ENCODE measurements at regions not wholly inside any gene's neighbourhood (a gene's known extent, or its start where the extent isn't known, plus 50 kb on each side); places are given as distances from the start of the nearest gene placed in this dataset.

- no peaks in the 10 kb centered on the region for H3K27me3 Mint-ChIP-seq
- ATAC-seq (ENCODE audit: low read depth in 2 of 2) (no peak), DNase-seq (no peak)
- Histone ChIP-seq H3K36me3 (ENCODE audit: control insufficient read depth, insufficient read depth, low read length) (no peaks in the 10 kb centered on the region), H3K9me3 (ENCODE audit: control insufficient read depth in 2 of 2, low read length in 2 of 2) (no peaks in the 10 kb centered on the region), H3K27me3 (ENCODE audit: control insufficient read depth, insufficient read depth, low read length) (no peaks in the 10 kb centered on the region), H3K27ac (ENCODE audit: insufficient read depth, low read length, poor library complexity, severe bottlenecking) (no peak overlapping the region), H3K4me1 (ENCODE audit: control insufficient read depth, insufficient read depth, low read length, poor library complexity, severe bottlenecking) (no peaks in the 10 kb centered on the region), H3K4me3 (ENCODE audit: low read depth, low read length) (no peak overlapping the region)
- no peaks in the 10 kb centered on the region for H3K36me3 Mint-ChIP-seq
- H3K4me3 Mint-ChIP-seq: no peak overlapping the region
- H3K4me1 Mint-ChIP-seq: no peaks in the 10 kb centered on the region
- H3K9me3 Mint-ChIP-seq: peaks cover 0 to 9% (median 5%) of the 10 kb centered on the region in 7 donors
- no peak overlapping the region for H3K27ac Mint-ChIP-seq
These were observed 869.5 kb upstream of the SOX9 start for GRCh38 chr17:71251276-71251675.

GRCh38 chr17:71251951-71252350, 868.9 kb upstream of the SOX9 start:
- Histone ChIP-seq H3K9me3 (ENCODE audit: control insufficient read depth in 2 of 2, low read length in 2 of 2) (no peaks in the 10 kb centered on the region), H3K4me3 (ENCODE audit: low read depth, low read length) (no peak overlapping the region), H3K4me1 (ENCODE audit: control insufficient read depth, insufficient read depth, low read length, poor library complexity, severe bottlenecking) (no peaks in the 10 kb centered on the region), H3K27me3 (ENCODE audit: control insufficient read depth, insufficient read depth, low read length) (no peaks in the 10 kb centered on the region), H3K27ac (ENCODE audit: insufficient read depth, low read length, poor library complexity, severe bottlenecking) (no peak overlapping the region), H3K36me3 (ENCODE audit: control insufficient read depth, insufficient read depth, low read length) (no peaks in the 10 kb centered on the region)
- no peak for DNase-seq
- no peaks in the 10 kb centered on the region for H3K27me3 Mint-ChIP-seq
- peaks cover 0 to 6% (median 5%) of the 10 kb centered on the region in 7 donors for H3K9me3 Mint-ChIP-seq
- ATAC-seq (ENCODE audit: low read depth in 2 of 2): no peak
- H3K36me3 Mint-ChIP-seq: no peaks in the 10 kb centered on the region
- no peak overlapping the region for H3K4me3 Mint-ChIP-seq
- H3K27ac Mint-ChIP-seq: no peak overlapping the region
- H3K4me1 Mint-ChIP-seq: no peaks in the 10 kb centered on the region

GRCh38 chr17:71252436-71252835, 868.4 kb upstream of the SOX9 start:
- Mint-ChIP-seq H3K27me3 (no peaks in the 10 kb centered on the region), H3K36me3 (no peaks in the 10 kb centered on the region), H3K4me1 (no peaks in the 10 kb centered on the region), H3K9me3 (peaks cover 0 to 9% (median 4%) of the 10 kb centered on the region in 7 donors), H3K4me3 (no peak overlapping the region), H3K27ac (no peak overlapping the region)
- Histone ChIP-seq H3K4me3 (ENCODE audit: low read depth, low read length) (no peak overlapping the region), H3K36me3 (ENCODE audit: control insufficient read depth, insufficient read depth, low read length) (no peaks in the 10 kb centered on the region), H3K27ac (ENCODE audit: insufficient read depth, low read length, poor library complexity, severe bottlenecking) (no peak overlapping the region), H3K9me3 (ENCODE audit: control insufficient read depth in 2 of 2, low read length in 2 of 2) (no peaks in the 10 kb centered on the region), H3K4me1 (ENCODE audit: control insufficient read depth, insufficient read depth, low read length, poor library complexity, severe bottlenecking) (no peaks in the 10 kb centered on the region), H3K27me3 (ENCODE audit: control insufficient read depth, insufficient read depth, low read length) (no peaks in the 10 kb centered on the region)
- no peak for DNase-seq
- no peak for ATAC-seq (ENCODE audit: low read depth in 2 of 2)

GRCh38 chr17:71257096-71257495, 863.7 kb upstream of the SOX9 start:
- H3K36me3 Mint-ChIP-seq: no peaks in the 10 kb centered on the region
- no peaks in the 10 kb centered on the region for H3K9me3 ChIP-seq (ENCODE audit: control insufficient read depth in 2 of 2, low read length in 2 of 2)
- no peak for ATAC-seq (ENCODE audit: low read depth in 2 of 2)
- no peak overlapping the region for H3K27ac ChIP-seq (ENCODE audit: insufficient read depth, low read length, poor library complexity, severe bottlenecking)
- H3K36me3 ChIP-seq (ENCODE audit: control insufficient read depth, insufficient read depth, low read length): no peaks in the 10 kb centered on the region
- no peaks in the 10 kb centered on the region for H3K27me3 Mint-ChIP-seq
- H3K27me3 ChIP-seq (ENCODE audit: control insufficient read depth, insufficient read depth, low read length): no peaks in the 10 kb centered on the region
- DNase-seq: no peak
- no peak overlapping the region for H3K4me3 ChIP-seq (ENCODE audit: low read depth, low read length)
- H3K4me1 ChIP-seq (ENCODE audit: control insufficient read depth, insufficient read depth, low read length, poor library complexity, severe bottlenecking): no peaks in the 10 kb centered on the region
- peaks cover 0 to 16% (median 5%) of the 10 kb centered on the region in 7 donors for H3K9me3 Mint-ChIP-seq
- no peak overlapping the region for H3K27ac Mint-ChIP-seq
- H3K4me3 Mint-ChIP-seq: no peak overlapping the region
- H3K4me1 Mint-ChIP-seq: no peaks in the 10 kb centered on the region

GRCh38 chr17:71260366-71260940, 860.4 kb upstream of the SOX9 start:
- Mint-ChIP-seq H3K36me3 (no peaks in the 10 kb centered on the region), H3K27ac (no peak overlapping the region)

GRCh38 chr17:71262586-71262985, 858.2 kb upstream of the SOX9 start:
- Mint-ChIP-seq H3K36me3 (no peaks in the 10 kb centered on the region), H3K4me1 (no peaks in the 10 kb centered on the region), H3K27ac (no peak overlapping the region), H3K4me3 (no peak overlapping the region), H3K9me3 (peaks cover 1 to 32% (median 13%) of the 10 kb centered on the region in 7 donors), H3K27me3 (no peaks in the 10 kb centered on the region)
- Histone ChIP-seq H3K27ac (ENCODE audit: insufficient read depth, low read length, poor library complexity, severe bottlenecking) (no peak overlapping the region), H3K27me3 (ENCODE audit: control insufficient read depth, insufficient read depth, low read length) (no peaks in the 10 kb centered on the region), H3K4me1 (ENCODE audit: control insufficient read depth, insufficient read depth, low read length, poor library complexity, severe bottlenecking) (no peaks in the 10 kb centered on the region), H3K4me3 (ENCODE audit: low read depth, low read length) (no peak overlapping the region), H3K9me3 (ENCODE audit: control insufficient read depth in 2 of 2, low read length in 2 of 2) (peaks cover 0 to 9% of the 10 kb centered on the region in 2 experiments), H3K36me3 (ENCODE audit: control insufficient read depth, insufficient read depth, low read length) (no peaks in the 10 kb centered on the region)
- ATAC-seq (ENCODE audit: low read depth in 2 of 2) (no peak), DNase-seq (no peak)

More at GRCh38 chr17:71260366-71260940, 860.4 kb upstream of the SOX9 start:
- ATAC-seq (ENCODE audit: low read depth in 2 of 2) (no peak), DNase-seq (no peak)
- Histone ChIP-seq H3K9me3 (ENCODE audit: control insufficient read depth in 2 of 2, low read length in 2 of 2) (no peaks in the 10 kb centered on the region), H3K27me3 (ENCODE audit: control insufficient read depth, insufficient read depth, low read length) (no peaks in the 10 kb centered on the region), H3K4me3 (ENCODE audit: low read depth, low read length) (no peak overlapping the region), H3K27ac (ENCODE audit: insufficient read depth, low read length, poor library complexity, severe bottlenecking) (no peak overlapping the region), H3K36me3 (ENCODE audit: control insufficient read depth, insufficient read depth, low read length) (no peaks in the 10 kb centered on the region), H3K4me1 (ENCODE audit: control insufficient read depth, insufficient read depth, low read length, poor library complexity, severe bottlenecking) (no peaks in the 10 kb centered on the region)
- H3K9me3 Mint-ChIP-seq: peaks cover 0 to 18% (median 5%) of the 10 kb centered on the region in 7 donors
- no peaks in the 10 kb centered on the region for H3K4me1 Mint-ChIP-seq
- no peaks in the 10 kb centered on the region for H3K27me3 Mint-ChIP-seq
- no peak overlapping the region for H3K4me3 Mint-ChIP-seq

- H3K27me3 Mint-ChIP-seq: no peaks in the 10 kb centered on the region
- no peak overlapping the region for H3K27ac Mint-ChIP-seq
- Histone ChIP-seq H3K9me3 (ENCODE audit: control insufficient read depth in 2 of 2, low read length in 2 of 2) (peaks cover 0 to 9% of the 10 kb centered on the region in 2 experiments), H3K4me3 (ENCODE audit: low read depth, low read length) (no peak overlapping the region), H3K27me3 (ENCODE audit: control insufficient read depth, insufficient read depth, low read length) (no peaks in the 10 kb centered on the region), H3K27ac (ENCODE audit: insufficient read depth, low read length, poor library complexity, severe bottlenecking) (no peak overlapping the region), H3K36me3 (ENCODE audit: control insufficient read depth, insufficient read depth, low read length) (no peaks in the 10 kb centered on the region), H3K4me1 (ENCODE audit: control insufficient read depth, insufficient read depth, low read length, poor library complexity, severe bottlenecking) (no peaks in the 10 kb centered on the region)
- H3K4me1 Mint-ChIP-seq: no peaks in the 10 kb centered on the region
- no peak for ATAC-seq (ENCODE audit: low read depth in 2 of 2)
- H3K9me3 Mint-ChIP-seq: peaks cover 2 to 33% (median 17%) of the 10 kb centered on the region in 7 donors
- H3K4me3 Mint-ChIP-seq: no peak overlapping the region
- H3K36me3 Mint-ChIP-seq: no peaks in the 10 kb centered on the region
- DNase-seq: no peak
These were observed 853.2 kb upstream of the SOX9 start for GRCh38 chr17:71267668-71268067.

GRCh38 chr17:71269201-71269600, 851.6 kb upstream of the SOX9 start:
- H3K27ac ChIP-seq (ENCODE audit: insufficient read depth, low read length, poor library complexity, severe bottlenecking): no peak overlapping the region
- H3K9me3 Mint-ChIP-seq: peaks cover 1 to 29% (median 18%) of the 10 kb centered on the region in 7 donors

More at GRCh38 chr17:71269201-71269600, 851.6 kb upstream of the SOX9 start:
- peaks cover 0 to 9% of the 10 kb centered on the region in 2 experiments for H3K9me3 ChIP-seq (ENCODE audit: control insufficient read depth in 2 of 2, low read length in 2 of 2)
- no peaks in the 10 kb centered on the region for H3K36me3 ChIP-seq (ENCODE audit: control insufficient read depth, insufficient read depth, low read length)
- Mint-ChIP-seq H3K4me3 (no peak overlapping the region), H3K27ac (no peak overlapping the region), H3K36me3 (no peaks in the 10 kb centered on the region), H3K4me1 (no peaks in the 10 kb centered on the region), H3K27me3 (no peaks in the 10 kb centered on the region)
- ATAC-seq (ENCODE audit: low read depth in 2 of 2): no peak
- H3K4me1 ChIP-seq (ENCODE audit: control insufficient read depth, insufficient read depth, low read length, poor library complexity, severe bottlenecking): no peaks in the 10 kb centered on the region
- H3K27me3 ChIP-seq (ENCODE audit: control insufficient read depth, insufficient read depth, low read length): no peaks in the 10 kb centered on the region
- H3K4me3 ChIP-seq (ENCODE audit: low read depth, low read length): no peak overlapping the region
- no peak for DNase-seq
